A673 (cell line): ENCODE measurements at regions not wholly inside any gene's neighbourhood (a gene's known extent, or its start where the extent isn't known, plus 50 kb on each side); places are given as distances from the start of the nearest gene placed in this dataset.

Experiments used
- BruUV-seq: library from RNA; stranded (reverse); fragments of 400-500 nt; replicated peaks from 2 replicates; lab custom pipeline; 2021; lab: Mats Ljungman, UMichigan
- CTCF ChIA-PET: fragments of 300-600 bp; sonication (Branson Sonifier 250); formaldehyde crosslinking; loops from one replicate; lab custom pipeline; 2022; ENCODE audit warnings: antibody characterized with exemption; lab: Charles Lee
- POLR2A ChIA-PET: fragments of 300-600 bp; sonication (Branson Sonifier 250); formaldehyde crosslinking; loops from one replicate; lab custom pipeline; 2022; ENCODE audit warnings: antibody characterized with exemption; ENCODE audit not compliant: low non-redundant PET; lab: Charles Lee
- DNase-seq: peaks from one replicate; pipeline ENCODE4 v3.0.0-alpha.2; 2015; ENCODE audit warnings: low spot score
- H3K27ac ChIP-seq: fragments of 200-600 bp; sonication (generic); 2 replicates; pipeline ENCODE4 v1.5.1; 2016; ENCODE audit warnings: mixed run types, low read depth, mild to moderate bottlenecking, mixed read lengths, antibody characterized with exemption, low read length; ENCODE audit not compliant: poor library complexity, severe bottlenecking
- H3K27me3 ChIP-seq: fragments of 200-600 bp; sonication (generic); replicated peaks from 2 replicates; pipeline ENCODE4 v1.6.1; 2017; ENCODE audit warnings: mixed run types, low read depth, mild to moderate bottlenecking, mixed read lengths, antibody characterized with exemption, low read length; ENCODE audit not compliant: insufficient read depth, poor library complexity
- H3K36me3 ChIP-seq: fragments of 200-600 bp; sonication (generic); 2 replicates; pipeline ENCODE4 v1.6.1; 2016; ENCODE audit warnings: mixed run types, mild to moderate bottlenecking, mixed read lengths, antibody characterized with exemption, low read length; ENCODE audit not compliant: insufficient read depth, poor library complexity, severe bottlenecking
- H3K4me1 ChIP-seq: fragments of 200-600 bp; sonication (generic); 2 replicates; pipeline ENCODE4 v1.6.1; 2017; ENCODE audit warnings: mixed run types, mild to moderate bottlenecking, mixed read lengths, antibody characterized with exemption, low read length; ENCODE audit not compliant: insufficient read depth, poor library complexity, severe bottlenecking
- H3K4me3 ChIP-seq: fragments of 200-600 bp; sonication (generic); 2 replicates; pipeline ENCODE4 v1.5.1; 2016; ENCODE audit warnings: low read depth, mixed run types, mild to moderate bottlenecking, mixed read lengths, low read length; ENCODE audit not compliant: poor library complexity, severe bottlenecking
- H3K9me3 ChIP-seq: fragments of 200-600 bp; sonication (generic); 2 replicates; pipeline ENCODE4 v1.6.1; 2016; ENCODE audit warnings: mixed run types, low read depth, mild to moderate bottlenecking, mixed read lengths, antibody characterized with exemption, low read length; ENCODE audit not compliant: poor library complexity, severe bottlenecking
- EZH2 ChIP-seq: fragments of 200-600 bp; sonication (generic); IDR thresholded peaks from 2 replicates; pipeline ENCODE4 v1.6.1; 2017; ENCODE audit warnings: borderline replicate concordance, low read depth, mild to moderate bottlenecking, mixed read lengths, antibody characterized with exemption, low read length; ENCODE audit not compliant: poor library complexity, severe bottlenecking
- intact Hi-C: fragments of 100-400 bp; cut with micrococcal nuclease; formaldehyde crosslinking; loops from one replicate; pipeline ENCODE4 v1.10.0; 2022; ENCODE audit not compliant: unreplicated experiment
- TF ChIP-seq, protein P1 (sequence below): fragments of 300-800, 200-600 bp; sonication (generic); conservative IDR thresholded peaks from 2 replicates; pipeline ENCODE4 v1.5.1; 2017; ENCODE audit warnings: low read depth, mild to moderate bottlenecking, antibody characterized with exemption, low read length, moderate library complexity, mixed read lengths

DNA sequence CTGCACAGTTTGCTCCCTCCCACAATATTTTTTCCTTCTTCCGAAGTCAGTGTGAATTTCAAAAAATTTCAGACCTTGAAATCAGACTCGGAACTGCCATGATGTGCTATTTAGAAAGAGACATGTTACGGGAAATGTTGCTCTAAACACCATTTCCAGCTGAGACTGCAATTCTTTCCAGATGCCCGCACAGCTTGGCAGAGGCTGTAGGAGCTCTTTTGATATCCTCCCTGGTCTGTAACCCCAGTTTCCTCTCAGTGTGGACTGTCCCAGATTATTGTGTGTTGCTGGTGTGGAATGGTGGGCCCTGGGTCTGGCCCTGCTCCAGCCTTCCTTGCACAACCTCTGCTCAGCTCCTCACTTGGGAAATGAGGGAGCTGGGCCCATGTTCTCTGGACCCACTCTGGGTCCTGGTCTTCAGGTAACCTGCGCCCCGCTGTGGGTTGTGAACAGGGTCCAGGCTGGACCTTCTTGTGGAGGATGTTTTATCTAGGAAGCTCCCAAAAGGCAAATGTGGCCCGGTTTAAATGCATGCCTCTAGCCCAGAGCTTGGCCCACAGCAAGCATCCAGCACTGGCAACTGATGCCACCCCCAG lies 172.8 kb upstream of the CXCL12 start:
- H3K9me3 ChIP-seq, result no peaks in the 10 kb centered on the region
- no peak for DNase-seq
- H3K27ac ChIP-seq, result no peak overlapping the region
- intact Hi-C loops, result no loop called here
- ChIA-PET CTCF (no interaction called here), POLR2A (no interaction called here)
- H3K4me1 ChIP-seq, result no peaks in the 10 kb centered on the region
- TF ChIP-seq, protein P1, sequence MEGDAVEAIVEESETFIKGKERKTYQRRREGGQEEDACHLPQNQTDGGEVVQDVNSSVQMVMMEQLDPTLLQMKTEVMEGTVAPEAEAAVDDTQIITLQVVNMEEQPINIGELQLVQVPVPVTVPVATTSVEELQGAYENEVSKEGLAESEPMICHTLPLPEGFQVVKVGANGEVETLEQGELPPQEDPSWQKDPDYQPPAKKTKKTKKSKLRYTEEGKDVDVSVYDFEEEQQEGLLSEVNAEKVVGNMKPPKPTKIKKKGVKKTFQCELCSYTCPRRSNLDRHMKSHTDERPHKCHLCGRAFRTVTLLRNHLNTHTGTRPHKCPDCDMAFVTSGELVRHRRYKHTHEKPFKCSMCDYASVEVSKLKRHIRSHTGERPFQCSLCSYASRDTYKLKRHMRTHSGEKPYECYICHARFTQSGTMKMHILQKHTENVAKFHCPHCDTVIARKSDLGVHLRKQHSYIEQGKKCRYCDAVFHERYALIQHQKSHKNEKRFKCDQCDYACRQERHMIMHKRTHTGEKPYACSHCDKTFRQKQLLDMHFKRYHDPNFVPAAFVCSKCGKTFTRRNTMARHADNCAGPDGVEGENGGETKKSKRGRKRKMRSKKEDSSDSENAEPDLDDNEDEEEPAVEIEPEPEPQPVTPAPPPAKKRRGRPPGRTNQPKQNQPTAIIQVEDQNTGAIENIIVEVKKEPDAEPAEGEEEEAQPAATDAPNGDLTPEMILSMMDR, result no peak
- no peak for TF ChIP-seq EZH2
- H3K27me3 ChIP-seq, result no peaks in the 10 kb centered on the region
- H3K36me3 ChIP-seq, result no peaks in the 10 kb centered on the region
- H3K4me3 ChIP-seq, result no peak overlapping the region
- no TSS peak for BruUV-seq

DNA sequence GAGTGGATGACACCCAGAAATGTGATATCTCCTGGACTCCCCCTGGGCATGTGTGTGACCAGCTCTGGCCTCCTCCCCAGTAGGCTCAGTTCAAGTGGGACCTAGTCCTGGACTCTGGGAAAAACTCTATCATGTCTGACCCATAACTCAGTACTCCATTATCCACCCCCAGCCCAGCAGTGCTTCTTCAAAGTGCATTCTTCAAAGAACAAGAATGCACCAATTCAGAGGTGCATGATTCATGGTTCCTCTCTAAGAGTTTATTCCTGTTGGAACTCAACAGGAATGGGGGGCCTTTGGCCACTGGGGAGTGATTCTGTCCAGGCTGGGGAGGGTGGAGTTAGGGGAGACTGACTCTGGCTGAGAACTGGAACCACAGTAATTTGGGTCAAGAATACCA lies 173.6 kb upstream of the CXCL12 start:
- H3K9me3 ChIP-seq, result no peaks in the 10 kb centered on the region
- H3K4me3 ChIP-seq, result no peak overlapping the region
- intact Hi-C loops, result no loop called here
- BruUV-seq, result no TSS peak
- no peaks in the 10 kb centered on the region for H3K27me3 ChIP-seq
- no peaks in the 10 kb centered on the region for H3K4me1 ChIP-seq
- POLR2A ChIA-PET, result no interaction called here
- H3K36me3 ChIP-seq, result no peaks in the 10 kb centered on the region
- H3K27ac ChIP-seq, result no peak overlapping the region
- no peak for DNase-seq
- TF ChIP-seq, protein P1, result no peak
- no peak for TF ChIP-seq EZH2
- CTCF ChIA-PET, result no interaction called here

DNA sequence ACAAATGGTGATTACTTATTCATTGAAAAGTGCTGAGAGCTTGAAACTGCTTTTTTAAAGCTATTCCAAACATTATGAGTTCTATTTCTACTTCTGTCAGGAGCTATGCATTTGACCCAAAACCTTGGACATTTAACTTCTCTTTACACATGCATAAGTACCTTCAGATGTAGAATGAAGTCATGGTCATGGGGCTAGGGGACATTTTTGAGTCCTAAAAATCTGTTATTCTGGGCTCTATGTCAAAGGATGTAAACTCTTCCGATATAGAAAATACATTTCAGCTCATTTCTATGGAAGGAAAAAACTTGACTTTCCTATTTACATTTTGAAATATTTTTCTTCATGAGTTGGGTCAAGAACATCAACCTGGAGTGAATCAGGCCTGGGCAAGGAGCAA lies 179.5 kb upstream of the CXCL12 start:
- ChIA-PET POLR2A (no interaction called here), CTCF (no interaction called here)
- DNase-seq, result no peak
- TF ChIP-seq, protein P1, result no peak
- TF ChIP-seq EZH2, result no peak
- Histone ChIP-seq H3K4me3 (no peak overlapping the region), H3K9me3 (no peaks in the 10 kb centered on the region), H3K27me3 (no peaks in the 10 kb centered on the region), H3K36me3 (no peaks in the 10 kb centered on the region), H3K27ac (no peak overlapping the region), H3K4me1 (no peaks in the 10 kb centered on the region)
- intact Hi-C loops, result no loop called here
- no TSS peak for BruUV-seq
